Trophoblast cell (in vitro differentiated cells and primary cell): ENCODE measurements at regions not wholly inside any gene's neighbourhood (a gene's known extent, or its start where the extent isn't known, plus 50 kb on each side); places are given as distances from the start of the nearest gene placed in this dataset.

ENCODE experiments used
- DNase-seq, 2 donors: peaks; one replicate each; pipeline ENCODE4 v3.0.0-alpha.2; 2016
- H2AFZ ChIP-seq: 2 replicates; pipeline ENCODE4 v1.6.1; 2013; ENCODE audit warnings: low read length, moderate library complexity, mild to moderate bottlenecking; ENCODE audit not compliant: insufficient read depth, poor library complexity
- H2AK5ac ChIP-seq: 2 replicates; pipeline ENCODE4 v1.6.1; 2013; ENCODE audit warnings: mild to moderate bottlenecking, low read length
- H2BK120ac ChIP-seq: 2 replicates; pipeline ENCODE4 v1.6.1; 2013; ENCODE audit warnings: low read length, mild to moderate bottlenecking, moderate library complexity; ENCODE audit not compliant: insufficient read depth, poor library complexity
- H2BK12ac ChIP-seq: 2 replicates; pipeline ENCODE4 v1.6.1; 2013; ENCODE audit warnings: mild to moderate bottlenecking, low read length, moderate library complexity
- H2BK5ac ChIP-seq: 2 replicates; pipeline ENCODE4 v1.6.1; 2013; ENCODE audit warnings: low read length, low read depth, moderate library complexity, mild to moderate bottlenecking; ENCODE audit not compliant: poor library complexity
- H3K14ac ChIP-seq: 2 replicates; pipeline ENCODE4 v1.6.1; 2013; ENCODE audit warnings: mild to moderate bottlenecking, low read length
- H3K18ac ChIP-seq: 2 replicates; pipeline ENCODE4 v1.6.1; 2013; ENCODE audit warnings: mild to moderate bottlenecking, low read length
- H3K23ac ChIP-seq: 2 replicates; pipeline ENCODE4 v1.6.1; 2013; ENCODE audit warnings: low read length
- H3K27ac ChIP-seq: 2 replicates; pipeline ENCODE4 v1.5.1; 2013; ENCODE audit warnings: low read depth, mild to moderate bottlenecking, inconsistent platforms, low read length, moderate library complexity
- H3K27me3 ChIP-seq: 2 replicates; pipeline ENCODE4 v1.6.1; 2013; ENCODE audit warnings: inconsistent platforms, mild to moderate bottlenecking, low read length, moderate library complexity; ENCODE audit not compliant: insufficient read depth
- H3K36me3 ChIP-seq, 2 experiments: 1 replicate in 1 of 2; 2 replicates in 1 of 2; pipeline ENCODE4 v1.6.1; 2013; ENCODE audit warnings: low read length in 2 of 2, mild to moderate bottlenecking in 2 of 2, moderate library complexity in 1 of 2; ENCODE audit not compliant: insufficient read depth in 2 of 2, control insufficient read depth in 1 of 2
- H3K4ac ChIP-seq: 2 replicates; pipeline ENCODE4 v1.6.1; 2013; ENCODE audit warnings: low read depth, mild to moderate bottlenecking, low read length, moderate library complexity
- H3K4me1 ChIP-seq, 2 experiments: 1 replicate in 1 of 2; 2 replicates in 1 of 2; pipeline ENCODE4 v1.6.1; 2013; ENCODE audit warnings: low read length in 2 of 2, mild to moderate bottlenecking in 2 of 2, moderate library complexity in 1 of 2; ENCODE audit not compliant: insufficient read depth in 2 of 2, control insufficient read depth in 1 of 2
- H3K4me2 ChIP-seq: 2 replicates; pipeline ENCODE4 v1.6.1; 2013; ENCODE audit warnings: inconsistent platforms, mild to moderate bottlenecking, low read length, moderate library complexity
- H3K4me3 ChIP-seq: 2 replicates; pipeline ENCODE4 v1.5.1; 2013; ENCODE audit warnings: mild to moderate bottlenecking, low read depth, low read length, inconsistent platforms
- H3K79me1 ChIP-seq: one replicate; pipeline ENCODE4 v1.6.1; 2013; ENCODE audit warnings: low read length
- H3K79me2 ChIP-seq: 2 replicates; pipeline ENCODE4 v1.6.1; 2013; ENCODE audit warnings: low read length, mild to moderate bottlenecking; ENCODE audit not compliant: control insufficient read depth, insufficient read depth, poor library complexity
- H3K9ac ChIP-seq: 2 replicates; pipeline ENCODE4 v1.6.1; 2013; ENCODE audit warnings: mild to moderate bottlenecking, low read length
- H3K9me3 ChIP-seq: 2 replicates; pipeline ENCODE4 v1.6.1; 2013; ENCODE audit warnings: low read depth, mild to moderate bottlenecking, control low read depth, inconsistent platforms, low read length; ENCODE audit not compliant: insufficient read depth
- H4K12ac ChIP-seq: 2 replicates; pipeline ENCODE4 v1.6.1; 2013; ENCODE audit warnings: low read depth, mild to moderate bottlenecking, low read length, moderate library complexity
- H4K8ac ChIP-seq: 2 replicates; pipeline ENCODE4 v1.6.1; 2013; ENCODE audit warnings: low read depth, mild to moderate bottlenecking, low read length, moderate library complexity
- H4K91ac ChIP-seq: one replicate; pipeline ENCODE4 v1.6.1; 2013; ENCODE audit warnings: low read depth, mild to moderate bottlenecking, low read length, moderate library complexity
- WGBS: extraction: QIAGEN DNeasy Blood & Tissue Kit; methylation state at CpG from one replicate; pipeline ENCODE4 v1.1.7; 2013; ENCODE audit warnings: missing lambda C conversion rate; ENCODE audit not compliant: insufficient read length, insufficient coverage; ENCODE audit errors: extremely low coverage; 5-methylcytosine and 5-hydroxymethylcytosine counted together

DNA sequence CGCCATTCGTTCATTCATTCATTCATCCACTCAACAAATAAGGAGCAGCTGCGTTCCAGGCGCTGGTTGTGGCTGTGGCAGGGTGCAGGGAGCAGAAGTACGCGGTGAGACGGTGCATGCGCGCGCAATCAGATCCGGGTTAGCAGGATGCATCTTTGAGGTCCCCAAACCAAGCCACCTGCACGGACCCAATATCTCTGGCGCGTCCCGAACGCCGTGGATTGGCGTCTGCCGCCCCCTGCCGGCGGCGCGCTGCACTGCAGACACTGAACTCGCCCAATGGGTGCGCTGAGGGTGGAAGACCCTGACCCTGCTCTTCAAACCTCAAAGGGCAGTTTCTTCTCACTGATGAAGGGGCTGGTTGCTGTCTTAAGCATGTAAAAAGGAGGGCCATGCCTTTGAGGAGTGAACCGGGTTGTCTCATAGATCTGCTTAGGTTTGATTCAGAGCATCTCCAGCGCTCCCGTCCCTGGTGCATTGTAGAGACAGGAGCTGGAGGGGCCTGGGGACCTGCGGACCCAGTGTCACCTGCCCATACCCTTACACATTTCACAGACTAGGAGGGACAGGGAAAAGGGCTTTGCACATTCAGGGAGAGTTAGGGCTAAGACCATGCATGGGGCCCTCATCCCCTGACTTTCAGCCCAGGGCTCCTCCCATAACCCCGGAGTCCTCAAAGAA, 102.5 kb downstream of the RAMP3 start:
- Histone ChIP-seq H3K4me1 (no peaks in the 10 kb centered on the region), H3K79me1 (no peaks in the 10 kb centered on the region), H2BK12ac (no peak overlapping the region), H3K27me3 (no peaks in the 10 kb centered on the region), H3K4me3 (no peak overlapping the region), H4K8ac (no peak overlapping the region), H3K27ac (no peak overlapping the region), H3K14ac (no peak overlapping the region), H2AFZ (no peak overlapping the region), H3K4ac (no peak overlapping the region), H3K9me3 (peaks cover under 1% of the 10 kb centered on the region), H4K91ac (no peak overlapping the region), H3K4me2 (no peak overlapping the region), H3K9ac (no peak overlapping the region), H3K18ac (no peak overlapping the region), H3K23ac (no peak overlapping the region), H4K12ac (no peak overlapping the region), H2BK5ac (no peak overlapping the region), H2AK5ac (no peak overlapping the region), H2BK120ac (no peak overlapping the region), H3K79me2 (no peaks in the 10 kb centered on the region), H3K36me3 (no peaks in the 10 kb centered on the region)
- WGBS, result no CpG with 5 or more reads among the region's 30 CpGs
- peak; percentile 10 to 63 for DNase-seq

- no peak overlapping the region for H2AK5ac ChIP-seq
- H3K4ac ChIP-seq, result no peak overlapping the region
- no peaks in the 10 kb centered on the region for H3K36me3 ChIP-seq
- no peak overlapping the region for H2AFZ ChIP-seq
- no peak for DNase-seq
- no peaks in the 10 kb centered on the region for H3K27me3 ChIP-seq
- no peak overlapping the region for H3K14ac ChIP-seq
- peaks cover 6% of the 10 kb centered on the region for H3K9me3 ChIP-seq
- H3K9ac ChIP-seq, result no peak overlapping the region
- H2BK12ac ChIP-seq, result no peak overlapping the region
- no peak overlapping the region for H3K18ac ChIP-seq
- H4K91ac ChIP-seq, result no peak overlapping the region
- H3K4me3 ChIP-seq, result no peak overlapping the region
- H3K27ac ChIP-seq, result no peak overlapping the region
- no peak overlapping the region for H2BK120ac ChIP-seq
- no peak overlapping the region for H4K12ac ChIP-seq
- H3K4me1 ChIP-seq, result no peaks in the 10 kb centered on the region
- no peaks in the 10 kb centered on the region for H3K79me2 ChIP-seq
- WGBS, result no CpG with 5 or more reads among the region's 9 CpGs
- no peak overlapping the region for H3K4me2 ChIP-seq
- H3K23ac ChIP-seq, result no peak overlapping the region
- H3K79me1 ChIP-seq, result no peaks in the 10 kb centered on the region
- no peak overlapping the region for H4K8ac ChIP-seq
- H2BK5ac ChIP-seq, result no peak overlapping the region
Measured at GRCh38 chr7:45267262-45267661, 109.7 kb downstream of the RAMP3 start.

GRCh38 chr7:45268013-45268412, 110.4 kb downstream of the RAMP3 start:
- WGBS, result no CpG with 5 or more reads among the region's 3 CpGs
- DNase-seq, result no peak
- H2BK120ac ChIP-seq, result no peak overlapping the region

DNA sequence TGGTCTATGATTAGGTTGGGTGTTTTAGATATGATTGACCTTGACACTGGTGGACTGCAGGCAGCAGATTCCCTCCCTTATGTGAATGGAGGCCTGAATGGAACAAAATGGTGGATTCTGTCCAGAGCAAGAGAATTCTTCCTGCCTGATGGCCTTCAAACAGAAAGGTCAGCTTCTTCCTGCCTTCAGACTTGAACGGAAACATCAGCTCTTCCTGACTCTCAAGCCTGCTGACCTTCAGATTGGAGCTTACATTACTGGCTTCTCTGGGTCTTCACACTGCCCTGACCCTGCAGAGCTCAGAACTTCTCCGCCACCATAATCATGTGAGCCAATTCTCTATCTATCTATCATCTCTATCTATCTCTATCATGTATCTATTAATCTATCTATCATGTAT, 111.6 kb downstream of the RAMP3 start:
- no peak overlapping the region for H3K4me2 ChIP-seq
- H3K14ac ChIP-seq, result no peak overlapping the region
- H3K4me1 ChIP-seq, result no peaks in the 10 kb centered on the region
- H3K4ac ChIP-seq, result no peak overlapping the region
- H2AK5ac ChIP-seq, result no peak overlapping the region
- H3K27ac ChIP-seq, result no peak overlapping the region
- H2BK120ac ChIP-seq, result no peak overlapping the region
- WGBS, result no CpG with 5 or more reads among the region's 2 CpGs
- H3K9ac ChIP-seq, result no peak overlapping the region
- DNase-seq, result no peak
- H2BK5ac ChIP-seq, result no peak overlapping the region
- H3K23ac ChIP-seq, result no peak overlapping the region
- H3K36me3 ChIP-seq, result no peaks in the 10 kb centered on the region
- no peak overlapping the region for H4K8ac ChIP-seq
- H2AFZ ChIP-seq, result no peak overlapping the region
- H2BK12ac ChIP-seq, result no peak overlapping the region
- no peak overlapping the region for H3K4me3 ChIP-seq
- no peak overlapping the region for H4K12ac ChIP-seq
- H3K9me3 ChIP-seq, result peaks cover 6% of the 10 kb centered on the region
- no peaks in the 10 kb centered on the region for H3K79me1 ChIP-seq
- H3K79me2 ChIP-seq, result no peaks in the 10 kb centered on the region
- no peaks in the 10 kb centered on the region for H3K27me3 ChIP-seq
- no peak overlapping the region for H4K91ac ChIP-seq
- H3K18ac ChIP-seq, result no peak overlapping the region

More at GRCh38 chr7:45268013-45268412, 110.4 kb downstream of the RAMP3 start:
- Histone ChIP-seq H3K9ac (no peak overlapping the region), H3K27me3 (no peaks in the 10 kb centered on the region), H2BK12ac (no peak overlapping the region), H4K8ac (no peak overlapping the region), H3K4me2 (no peak overlapping the region), H3K79me1 (no peaks in the 10 kb centered on the region), H3K36me3 (no peaks in the 10 kb centered on the region), H3K79me2 (no peaks in the 10 kb centered on the region), H4K91ac (no peak overlapping the region), H3K4me3 (no peak overlapping the region), H3K23ac (no peak overlapping the region), H4K12ac (no peak overlapping the region), H3K18ac (no peak overlapping the region), H2AK5ac (no peak overlapping the region), H3K9me3 (peaks cover 6% of the 10 kb centered on the region), H3K4ac (no peak overlapping the region), H3K14ac (no peak overlapping the region), H2AFZ (no peak overlapping the region), H3K4me1 (no peaks in the 10 kb centered on the region), H2BK5ac (no peak overlapping the region), H3K27ac (no peak overlapping the region)
